ENCODE measurements at regions not wholly inside any gene's neighbourhood (a gene's known extent, or its start where the extent isn't known, plus 50 kb on each side); places are given as distances from the start of the nearest gene placed in this dataset.

DNA sequence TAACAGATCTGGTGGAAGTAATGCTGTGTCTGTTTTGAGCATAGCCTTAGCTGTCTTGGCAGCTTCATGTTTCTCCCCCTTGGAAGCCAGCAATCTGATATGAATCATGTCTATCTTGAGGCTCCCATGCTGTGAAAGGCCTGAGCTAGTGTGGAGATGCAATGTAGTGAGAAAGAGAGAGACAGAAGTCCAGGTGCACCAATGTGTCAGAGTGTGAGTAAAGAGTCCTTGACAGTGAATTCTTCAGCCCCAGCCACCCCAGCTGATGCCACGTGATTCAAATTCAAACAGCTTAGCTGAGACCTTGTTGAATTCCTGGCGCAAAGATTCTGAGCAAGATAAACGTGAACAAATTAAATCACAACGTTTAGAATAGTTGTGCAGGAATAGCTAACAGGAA is 704.2 kb downstream of the EDEM1 start:
- no peaks in the 10 kb centered on the region for H4K20me1 ChIP-seq (ENCODE audit: insufficient read depth, low read length)
- no peaks in the 10 kb centered on the region for H3K9me3 ChIP-seq (ENCODE audit: low read length)
- no peak for DNase-seq (ENCODE audit: low spot score)
- POLR2A ChIA-PET = no interaction called here
- no peaks in the 10 kb centered on the region for H3K9me2 ChIP-seq (ENCODE audit: insufficient read depth, low read length)
- BruUV-seq (replicated peaks) = no TSS peak
- no peak overlapping the region for H2AFZ ChIP-seq (ENCODE audit: low read length)
- H3K27ac ChIP-seq (ENCODE audit: low read depth, low read length, poor library complexity, severe bottlenecking) = no peak overlapping the region
- CTCF ChIA-PET (ENCODE audit: unreplicated experiment) = no interaction called here
- no peaks in the 10 kb centered on the region for H3K79me2 ChIP-seq (ENCODE audit: insufficient read depth, low read depth, low read length)
- H3K4me1 ChIP-seq (ENCODE audit: insufficient read depth, low read length, poor library complexity, severe bottlenecking) = no peaks in the 10 kb centered on the region
- H3K4me3 ChIP-seq (ENCODE audit: low read depth, low read length, poor library complexity, severe bottlenecking) = no peak overlapping the region
- intact Hi-C loops (cut with micrococcal nuclease; ENCODE audit: unreplicated experiment) = no loop called here
- H3K36me3 ChIP-seq (ENCODE audit: insufficient read depth, low read length) = no peaks in the 10 kb centered on the region
- TF ChIP-seq, protein P1, sequence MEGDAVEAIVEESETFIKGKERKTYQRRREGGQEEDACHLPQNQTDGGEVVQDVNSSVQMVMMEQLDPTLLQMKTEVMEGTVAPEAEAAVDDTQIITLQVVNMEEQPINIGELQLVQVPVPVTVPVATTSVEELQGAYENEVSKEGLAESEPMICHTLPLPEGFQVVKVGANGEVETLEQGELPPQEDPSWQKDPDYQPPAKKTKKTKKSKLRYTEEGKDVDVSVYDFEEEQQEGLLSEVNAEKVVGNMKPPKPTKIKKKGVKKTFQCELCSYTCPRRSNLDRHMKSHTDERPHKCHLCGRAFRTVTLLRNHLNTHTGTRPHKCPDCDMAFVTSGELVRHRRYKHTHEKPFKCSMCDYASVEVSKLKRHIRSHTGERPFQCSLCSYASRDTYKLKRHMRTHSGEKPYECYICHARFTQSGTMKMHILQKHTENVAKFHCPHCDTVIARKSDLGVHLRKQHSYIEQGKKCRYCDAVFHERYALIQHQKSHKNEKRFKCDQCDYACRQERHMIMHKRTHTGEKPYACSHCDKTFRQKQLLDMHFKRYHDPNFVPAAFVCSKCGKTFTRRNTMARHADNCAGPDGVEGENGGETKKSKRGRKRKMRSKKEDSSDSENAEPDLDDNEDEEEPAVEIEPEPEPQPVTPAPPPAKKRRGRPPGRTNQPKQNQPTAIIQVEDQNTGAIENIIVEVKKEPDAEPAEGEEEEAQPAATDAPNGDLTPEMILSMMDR (conservative IDR thresholded peaks at IDR 0.05; ENCODE audit: low read length) = no peak
- TF ChIP-seq EZH2phosphoT487 (IDR thresholded peaks at IDR 0.05; ENCODE audit: borderline replicate concordance, low read depth, low read length) = no peak
- no peak overlapping the region for H3K4me2 ChIP-seq (ENCODE audit: low read length)

DNA sequence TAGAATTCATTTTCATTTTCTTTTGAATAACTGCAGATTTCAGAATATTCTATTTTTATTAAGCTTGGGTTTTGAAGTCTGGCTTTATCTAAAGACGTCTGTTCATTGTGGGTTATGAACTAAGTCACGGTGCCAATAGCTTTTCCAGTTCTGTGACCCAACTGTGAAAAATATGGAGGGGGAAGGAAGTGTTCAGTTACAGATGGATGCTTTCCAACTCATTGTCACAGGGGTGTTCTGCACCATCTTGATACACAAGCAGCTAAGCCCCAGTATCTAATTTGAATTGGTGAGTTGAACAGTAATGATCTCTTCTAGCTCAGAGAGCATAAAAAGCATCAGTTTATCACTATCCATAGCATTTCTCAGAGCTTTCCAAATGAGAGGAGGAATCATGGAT is 710.6 kb downstream of the EDEM1 start:
- Histone ChIP-seq H3K36me3 (ENCODE audit: insufficient read depth, low read length) (no peaks in the 10 kb centered on the region), H2AFZ (ENCODE audit: low read length) (no peak overlapping the region), H3K79me2 (ENCODE audit: insufficient read depth, low read depth, low read length) (no peaks in the 10 kb centered on the region), H4K20me1 (ENCODE audit: insufficient read depth, low read length) (no peaks in the 10 kb centered on the region), H3K4me3 (ENCODE audit: low read depth, low read length, poor library complexity, severe bottlenecking) (no peak overlapping the region), H3K4me1 (ENCODE audit: insufficient read depth, low read length, poor library complexity, severe bottlenecking) (no peaks in the 10 kb centered on the region), H3K9me2 (ENCODE audit: insufficient read depth, low read length) (no peaks in the 10 kb centered on the region; the same call in 1 of the 2 replicates), H3K27ac (ENCODE audit: low read depth, low read length, poor library complexity, severe bottlenecking) (no peak overlapping the region), H3K4me2 (ENCODE audit: low read length) (no peak overlapping the region), H3K9me3 (ENCODE audit: low read length) (no peaks in the 10 kb centered on the region)
- CTCF ChIA-PET (ENCODE audit: unreplicated experiment) = no interaction called here
- POLR2A ChIA-PET = interaction anchor here (0.8 kb wide), 1 partner anchor 193 kb away, joined by 4 read pairs; no protein-coding TSS in a partner anchor
- TF ChIP-seq, protein P1 (conservative IDR thresholded peaks at IDR 0.05; ENCODE audit: low read length) = no peak
- TF ChIP-seq EZH2phosphoT487 (IDR thresholded peaks at IDR 0.05; ENCODE audit: borderline replicate concordance, low read depth, low read length) = no peak
- no TSS peak for BruUV-seq (replicated peaks)
- DNase-seq (ENCODE audit: low spot score) = no peak
- intact Hi-C loops (cut with micrococcal nuclease; ENCODE audit: unreplicated experiment) = no loop called here

DNA sequence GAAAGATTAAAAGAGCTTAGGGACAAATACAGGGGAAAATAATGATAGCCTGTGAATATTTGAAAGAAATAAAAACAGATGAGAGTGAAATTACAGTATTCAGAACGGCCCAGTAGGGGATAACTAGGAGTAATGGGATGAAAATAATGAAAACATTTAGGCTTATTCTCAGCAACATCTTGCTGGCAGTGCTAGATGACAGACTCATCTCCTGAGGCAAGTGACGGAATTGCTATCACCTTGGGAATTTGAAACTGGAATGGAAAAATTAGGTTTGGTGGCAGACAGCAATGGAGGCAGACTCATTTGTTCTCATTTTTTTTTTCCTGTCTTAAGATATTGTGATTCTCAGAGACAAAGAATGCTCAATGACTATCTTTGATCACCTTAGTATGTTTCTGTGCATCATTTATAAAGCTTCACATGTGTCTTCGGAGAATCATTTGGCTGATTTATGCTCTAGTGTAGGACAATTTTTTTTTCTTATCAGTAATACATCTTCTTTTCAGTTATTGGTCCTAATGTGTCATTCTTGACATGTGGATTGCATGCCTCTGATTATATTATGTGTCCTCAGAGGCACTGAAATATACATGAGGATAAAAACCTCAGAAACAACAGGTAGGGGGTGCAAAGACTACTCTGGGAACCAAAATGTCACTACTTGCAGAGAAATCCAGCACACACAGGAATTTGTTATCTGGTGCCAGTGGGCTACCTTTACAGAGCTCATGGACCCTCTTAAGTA is 711.7 kb downstream of the EDEM1 start:
- no peak for TF ChIP-seq EZH2phosphoT487 (IDR thresholded peaks at IDR 0.05; ENCODE audit: borderline replicate concordance, low read depth, low read length)
- TF ChIP-seq, protein P1 (conservative IDR thresholded peaks at IDR 0.05; ENCODE audit: low read length) = no peak
- no TSS peak for BruUV-seq (replicated peaks)

More for the DNA sequence above, 711.7 kb downstream of the EDEM1 start:
- no peak for DNase-seq (ENCODE audit: low spot score)
- ChIA-PET CTCF (ENCODE audit: unreplicated experiment) (no interaction called here), POLR2A (interaction anchor here (0.6 to 0.8 kb wide), 2 partner anchors 192 to 1538 kb away, joined by 3 to 4 read pairs; no protein-coding TSS in a partner anchor)
- Histone ChIP-seq H3K79me2 (ENCODE audit: insufficient read depth, low read depth, low read length) (no peaks in the 10 kb centered on the region), H3K9me2 (ENCODE audit: insufficient read depth, low read length) (no peaks in the 10 kb centered on the region; the same call in 1 of the 2 replicates), H3K4me3 (ENCODE audit: low read depth, low read length, poor library complexity, severe bottlenecking) (no peak overlapping the region), H3K27ac (ENCODE audit: low read depth, low read length, poor library complexity, severe bottlenecking) (no peak overlapping the region), H2AFZ (ENCODE audit: low read length) (no peak overlapping the region), H4K20me1 (ENCODE audit: insufficient read depth, low read length) (no peaks in the 10 kb centered on the region), H3K9me3 (ENCODE audit: low read length) (no peaks in the 10 kb centered on the region), H3K4me1 (ENCODE audit: insufficient read depth, low read length, poor library complexity, severe bottlenecking) (no peaks in the 10 kb centered on the region), H3K36me3 (ENCODE audit: insufficient read depth, low read length) (no peaks in the 10 kb centered on the region), H3K4me2 (ENCODE audit: low read length) (no peak overlapping the region)
- intact Hi-C loops (cut with micrococcal nuclease; ENCODE audit: unreplicated experiment) = no loop called here

Data from OCI-LY7 (cell line).